ENCODE measurements at regions not wholly inside any gene's neighbourhood (a gene's known extent, or its start where the extent isn't known, plus 50 kb on each side); places are given as distances from the start of the nearest gene placed in this dataset.

DNA sequence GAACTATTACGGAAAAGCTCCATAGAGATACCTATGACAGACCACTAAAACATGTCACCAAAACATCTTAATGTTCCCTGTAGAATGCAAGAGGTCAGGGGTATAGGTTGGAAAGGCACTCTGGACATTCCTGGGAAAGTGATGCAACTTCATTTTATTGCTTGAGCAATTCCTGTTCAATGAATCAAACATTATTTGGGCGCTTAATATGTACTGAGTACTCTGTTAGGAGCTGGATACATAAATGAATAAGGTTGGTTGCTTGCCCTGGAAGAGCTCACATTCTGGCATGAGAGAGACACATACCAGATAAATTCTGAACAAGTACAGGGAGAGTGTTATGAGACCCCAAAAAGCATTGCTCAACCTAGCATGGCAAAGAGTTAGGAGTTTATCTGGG, 408.9 kb upstream of the DMAC1 start:
- no peaks in the 10 kb centered on the region for H3K79me2 ChIP-seq (ENCODE audit: control insufficient read depth, insufficient read depth, low read length)
- H3K27ac ChIP-seq (ENCODE audit: insufficient read depth, low read length), result no peak overlapping the region
- no peak for TF ChIP-seq EZH2 (IDR thresholded peaks at IDR 0.05; ENCODE audit: low read length, missing control alignments)
- TF ChIP-seq, protein P1, sequence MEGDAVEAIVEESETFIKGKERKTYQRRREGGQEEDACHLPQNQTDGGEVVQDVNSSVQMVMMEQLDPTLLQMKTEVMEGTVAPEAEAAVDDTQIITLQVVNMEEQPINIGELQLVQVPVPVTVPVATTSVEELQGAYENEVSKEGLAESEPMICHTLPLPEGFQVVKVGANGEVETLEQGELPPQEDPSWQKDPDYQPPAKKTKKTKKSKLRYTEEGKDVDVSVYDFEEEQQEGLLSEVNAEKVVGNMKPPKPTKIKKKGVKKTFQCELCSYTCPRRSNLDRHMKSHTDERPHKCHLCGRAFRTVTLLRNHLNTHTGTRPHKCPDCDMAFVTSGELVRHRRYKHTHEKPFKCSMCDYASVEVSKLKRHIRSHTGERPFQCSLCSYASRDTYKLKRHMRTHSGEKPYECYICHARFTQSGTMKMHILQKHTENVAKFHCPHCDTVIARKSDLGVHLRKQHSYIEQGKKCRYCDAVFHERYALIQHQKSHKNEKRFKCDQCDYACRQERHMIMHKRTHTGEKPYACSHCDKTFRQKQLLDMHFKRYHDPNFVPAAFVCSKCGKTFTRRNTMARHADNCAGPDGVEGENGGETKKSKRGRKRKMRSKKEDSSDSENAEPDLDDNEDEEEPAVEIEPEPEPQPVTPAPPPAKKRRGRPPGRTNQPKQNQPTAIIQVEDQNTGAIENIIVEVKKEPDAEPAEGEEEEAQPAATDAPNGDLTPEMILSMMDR (conservative IDR thresholded peaks at IDR 0.05 in 1 of 2, IDR thresholded peaks at IDR 0.05 in 1 of 2; ENCODE audit: low read depth in 1 of 2, low read length in 2 of 2), result no peak
- H3K4me1 ChIP-seq (ENCODE audit: control insufficient read depth, extremely low read depth, insufficient read depth, low read length), result no peaks in the 10 kb centered on the region
- H3K36me3 ChIP-seq (ENCODE audit: control insufficient read depth, insufficient read depth, low read length), result no peaks in the 10 kb centered on the region
- H3K4me3 ChIP-seq (replicated peaks in 1 of 4; ENCODE audit: control extremely low read depth in 1 of 4, insufficient read depth in 1 of 4, low read depth in 3 of 4, low read length in 4 of 4), result no peak overlapping the region
- H3K9me3 ChIP-seq (ENCODE audit: control insufficient read depth, insufficient read depth, low read depth, low read length), result no peaks in the 10 kb centered on the region
- no peak overlapping the region for H3K9ac ChIP-seq (ENCODE audit: insufficient read depth, low read length)
- peak; percentile 3 to 65 for DNase-seq (ENCODE audit: low read depth in 2 of 2)
- no peak overlapping the region for H3K4me2 ChIP-seq (ENCODE audit: extremely low read depth, insufficient read depth, low read length)
- H2AFZ ChIP-seq (ENCODE audit: low read length), result no peak overlapping the region
- no peaks in the 10 kb centered on the region for H4K20me1 ChIP-seq (ENCODE audit: control insufficient read depth, extremely low read depth, insufficient read depth, low read length)
- H3K27me3 ChIP-seq (ENCODE audit: control insufficient read depth, insufficient read depth, low read length), result no peaks in the 10 kb centered on the region

DNA sequence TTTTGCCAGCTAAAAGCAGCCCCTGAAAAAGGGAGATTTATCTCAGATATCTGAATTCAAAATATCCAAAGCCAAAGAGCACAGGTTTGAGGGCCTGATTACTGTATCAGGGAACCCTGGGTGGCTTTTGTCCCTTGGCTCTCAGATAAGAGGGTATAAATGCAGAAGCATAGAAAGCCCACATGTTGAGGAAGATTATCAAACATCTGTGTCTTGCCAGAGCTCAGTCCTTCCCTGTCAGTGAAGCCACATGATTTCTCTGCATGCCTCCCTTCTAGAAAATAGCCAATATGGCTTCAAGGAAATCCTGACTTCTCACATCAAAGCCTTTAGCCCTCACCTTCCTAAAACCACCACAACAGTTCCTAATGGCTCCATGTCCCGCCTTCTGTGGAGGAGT, 408.0 kb upstream of the DMAC1 start:
- Histone ChIP-seq H2AFZ (ENCODE audit: low read length) (no peak overlapping the region), H3K4me1 (ENCODE audit: control insufficient read depth, extremely low read depth, insufficient read depth, low read length) (no peaks in the 10 kb centered on the region)
- TF ChIP-seq EZH2 (IDR thresholded peaks at IDR 0.05; ENCODE audit: low read length, missing control alignments), result no peak
- TF ChIP-seq, protein P1 (conservative IDR thresholded peaks at IDR 0.05 in 1 of 2, IDR thresholded peaks at IDR 0.05 in 1 of 2; ENCODE audit: low read depth in 1 of 2, low read length in 2 of 2), result no peak

DNA sequence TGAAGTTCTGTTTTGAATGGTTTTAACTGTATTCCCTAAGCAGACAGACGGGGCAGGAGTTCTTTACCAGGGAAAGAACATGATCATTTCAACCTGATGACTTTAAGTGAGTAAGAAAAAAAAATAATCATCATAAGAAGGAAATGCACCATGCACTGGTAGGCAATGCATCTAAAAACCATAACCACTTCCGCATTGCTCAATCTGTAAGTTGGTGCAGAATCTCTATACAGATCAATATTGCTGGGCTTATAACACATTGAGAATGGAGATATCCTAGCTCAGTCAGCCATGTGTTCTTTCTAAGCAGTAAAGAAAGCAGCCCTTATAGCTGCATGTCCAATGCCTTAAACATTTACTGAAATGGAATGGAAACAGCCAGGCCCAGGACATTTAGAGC, 407.1 kb upstream of the DMAC1 start:
- Histone ChIP-seq H3K9me3 (ENCODE audit: control insufficient read depth, insufficient read depth, low read depth, low read length) (no peaks in the 10 kb centered on the region), H3K79me2 (ENCODE audit: control insufficient read depth, insufficient read depth, low read length) (no peaks in the 10 kb centered on the region), H4K20me1 (ENCODE audit: control insufficient read depth, extremely low read depth, insufficient read depth, low read length) (no peaks in the 10 kb centered on the region), H3K4me2 (ENCODE audit: extremely low read depth, insufficient read depth, low read length) (no peak overlapping the region), H3K4me1 (ENCODE audit: control insufficient read depth, extremely low read depth, insufficient read depth, low read length) (no peaks in the 10 kb centered on the region), H2AFZ (ENCODE audit: low read length) (no peak overlapping the region), H3K4me3 (replicated peaks in 1 of 4; ENCODE audit: control extremely low read depth in 1 of 4, insufficient read depth in 1 of 4, low read depth in 3 of 4, low read length in 4 of 4) (no peak overlapping the region), H3K27me3 (ENCODE audit: control insufficient read depth, insufficient read depth, low read length) (no peaks in the 10 kb centered on the region), H3K36me3 (ENCODE audit: control insufficient read depth, insufficient read depth, low read length) (no peaks in the 10 kb centered on the region), H3K27ac (ENCODE audit: insufficient read depth, low read length) (no peak overlapping the region), H3K9ac (ENCODE audit: insufficient read depth, low read length) (no peak overlapping the region)
- TF ChIP-seq, protein P1 (conservative IDR thresholded peaks at IDR 0.05 in 1 of 2, IDR thresholded peaks at IDR 0.05 in 1 of 2; ENCODE audit: low read depth in 1 of 2, low read length in 2 of 2), result no peak
- TF ChIP-seq EZH2 (IDR thresholded peaks at IDR 0.05; ENCODE audit: low read length, missing control alignments), result no peak
- no peak for DNase-seq (ENCODE audit: low read depth in 2 of 2)

More for the DNA sequence above, 408.0 kb upstream of the DMAC1 start:
- Histone ChIP-seq H3K9me3 (ENCODE audit: control insufficient read depth, insufficient read depth, low read depth, low read length) (no peaks in the 10 kb centered on the region), H3K4me2 (ENCODE audit: extremely low read depth, insufficient read depth, low read length) (no peak overlapping the region), H3K36me3 (ENCODE audit: control insufficient read depth, insufficient read depth, low read length) (no peaks in the 10 kb centered on the region), H3K4me3 (replicated peaks in 1 of 4; ENCODE audit: control extremely low read depth in 1 of 4, insufficient read depth in 1 of 4, low read depth in 3 of 4, low read length in 4 of 4) (no peak overlapping the region), H3K27ac (ENCODE audit: insufficient read depth, low read length) (no peak overlapping the region), H4K20me1 (ENCODE audit: control insufficient read depth, extremely low read depth, insufficient read depth, low read length) (no peaks in the 10 kb centered on the region), H3K27me3 (ENCODE audit: control insufficient read depth, insufficient read depth, low read length) (no peaks in the 10 kb centered on the region), H3K79me2 (ENCODE audit: control insufficient read depth, insufficient read depth, low read length) (no peaks in the 10 kb centered on the region), H3K9ac (ENCODE audit: insufficient read depth, low read length) (no peak overlapping the region)
- DNase-seq (ENCODE audit: low read depth in 2 of 2), result no peak
